Activated CD8-positive, alpha-beta memory T cell treated with anti-CD3 and anti-CD28 coated beads, Interleukin-2, amount 50 U/mL, for 1 hour (primary cell): ENCODE measurements at regions not wholly inside any gene's neighbourhood (a gene's known extent, or its start where the extent isn't known, plus 50 kb on each side); places are given as distances from the start of the nearest gene placed in this dataset.

Experiments
- DNase-seq: peaks from one replicate; pipeline ENCODE4 v3.0.0-alpha.2; 2020; ENCODE audit errors: extremely low read depth

- no peak for DNase-seq
Measured at GRCh38 chr3:178056868-178057267, 479.4 kb upstream of the KCNMB2 start.

- DNase-seq, result no peak
Measured at GRCh38 chr3:178058629-178059028, 477.6 kb upstream of the KCNMB2 start.

GRCh38 chr3:178059119-178059518 lies 477.1 kb upstream of the KCNMB2 start:
- no peak for DNase-seq

GRCh38 chr3:178059836-178060235 lies 476.4 kb upstream of the KCNMB2 start:
- no peak for DNase-seq

GRCh38 chr3:178060407-178060806 lies 475.8 kb upstream of the KCNMB2 start:
- DNase-seq, result no peak

GRCh38 chr3:178062126-178062525 lies 474.1 kb upstream of the KCNMB2 start:
- DNase-seq, result no peak

GRCh38 chr3:178063461-178063860 lies 472.8 kb upstream of the KCNMB2 start:
- no peak for DNase-seq

- DNase-seq, result no peak
Measured at GRCh38 chr3:178067721-178068120, 468.5 kb upstream of the KCNMB2 start.

- DNase-seq, result no peak
Measured at GRCh38 chr3:178072391-178073305, 463.6 kb upstream of the KCNMB2 start.

GRCh38 chr3:178073366-178073765 lies 462.9 kb upstream of the KCNMB2 start:
- no peak for DNase-seq

- DNase-seq, result no peak
Measured at GRCh38 chr3:178075344-178075743, 460.9 kb upstream of the KCNMB2 start.

GRCh38 chr3:178078953-178079352 lies 457.3 kb upstream of the KCNMB2 start:
- DNase-seq, result no peak

- no peak for DNase-seq
Measured at GRCh38 chr3:178079966-178080365, 456.3 kb upstream of the KCNMB2 start.

GRCh38 chr3:178082326-178082906 lies 453.8 kb upstream of the KCNMB2 start:
- DNase-seq, result no peak

GRCh38 chr3:178083906-178084866 lies 452.1 kb upstream of the KCNMB2 start:
- no peak for DNase-seq

GRCh38 chr3:178084938-178085816 lies 451.1 kb upstream of the KCNMB2 start:
- DNase-seq, result no peak

GRCh38 chr3:178085817-178086123 lies 450.5 kb upstream of the KCNMB2 start:
- DNase-seq, result no peak

GRCh38 chr3:178086144-178086825 lies 450.0 kb upstream of the KCNMB2 start:
- DNase-seq, result no peak

GRCh38 chr3:178087376-178087775 lies 448.9 kb upstream of the KCNMB2 start:
- no peak for DNase-seq

GRCh38 chr3:178088963-178089362 lies 447.3 kb upstream of the KCNMB2 start:
- no peak for DNase-seq

- DNase-seq, result no peak
Measured at GRCh38 chr3:178090899-178091298, 445.3 kb upstream of the KCNMB2 start.
